ENCODE measurements at regions not wholly inside any gene's neighbourhood (a gene's known extent, or its start where the extent isn't known, plus 50 kb on each side); places are given as distances from the start of the nearest gene placed in this dataset.

- Histone ChIP-seq H2AFZ (no peak overlapping the region), H3K27me3 (ENCODE audit: insufficient read depth, low read depth) (no peaks in the 10 kb centered on the region), H3K4me2 (no peak overlapping the region), H3K4me1 (replicated peaks; ENCODE audit: insufficient read depth) (peaks cover 81% of the 10 kb centered on the region), H3K27ac (no peak overlapping the region), H3K4me3 (no peak overlapping the region), H3F3A (ENCODE audit: insufficient read depth, low read depth) (peaks cover 34% of the 10 kb centered on the region), H3K9me3 (ENCODE audit: insufficient read depth, low read depth) (peaks cover 1% of the 10 kb centered on the region), H3K79me2 (ENCODE audit: low read depth) (no peaks in the 10 kb centered on the region), H3K36me3 (ENCODE audit: low read depth) (no peaks in the 10 kb centered on the region), H4K20me1 (ENCODE audit: insufficient read depth) (no peaks in the 10 kb centered on the region), H3K9me2 (ENCODE audit: insufficient read depth) (0 out of 2 replicates have a peak, but pooled peaks cover 6% of the 10 kb centered on the region)
- POLR2A ChIA-PET (ENCODE audit: unreplicated experiment), result no interaction called here
- TF ChIP-seq, protein P1, sequence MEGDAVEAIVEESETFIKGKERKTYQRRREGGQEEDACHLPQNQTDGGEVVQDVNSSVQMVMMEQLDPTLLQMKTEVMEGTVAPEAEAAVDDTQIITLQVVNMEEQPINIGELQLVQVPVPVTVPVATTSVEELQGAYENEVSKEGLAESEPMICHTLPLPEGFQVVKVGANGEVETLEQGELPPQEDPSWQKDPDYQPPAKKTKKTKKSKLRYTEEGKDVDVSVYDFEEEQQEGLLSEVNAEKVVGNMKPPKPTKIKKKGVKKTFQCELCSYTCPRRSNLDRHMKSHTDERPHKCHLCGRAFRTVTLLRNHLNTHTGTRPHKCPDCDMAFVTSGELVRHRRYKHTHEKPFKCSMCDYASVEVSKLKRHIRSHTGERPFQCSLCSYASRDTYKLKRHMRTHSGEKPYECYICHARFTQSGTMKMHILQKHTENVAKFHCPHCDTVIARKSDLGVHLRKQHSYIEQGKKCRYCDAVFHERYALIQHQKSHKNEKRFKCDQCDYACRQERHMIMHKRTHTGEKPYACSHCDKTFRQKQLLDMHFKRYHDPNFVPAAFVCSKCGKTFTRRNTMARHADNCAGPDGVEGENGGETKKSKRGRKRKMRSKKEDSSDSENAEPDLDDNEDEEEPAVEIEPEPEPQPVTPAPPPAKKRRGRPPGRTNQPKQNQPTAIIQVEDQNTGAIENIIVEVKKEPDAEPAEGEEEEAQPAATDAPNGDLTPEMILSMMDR (conservative IDR thresholded peaks at IDR 0.05), result no peak
- TF ChIP-seq EZH2 (IDR thresholded peaks at IDR 0.05; ENCODE audit: low read depth), result no peak
- intact Hi-C loops (cut with micrococcal nuclease; ENCODE audit: unreplicated experiment), result loop anchor here (10.0 kb wide), 1 partner anchor 302 kb away; no protein-coding TSS in a partner anchor
- DNase-seq, result no peak
- BruUV-seq (replicated peaks), result no TSS peak
- CTCF ChIA-PET, result interaction anchor here (0.5 to 0.6 kb wide), 2 partner anchors 96 to 178 kb away, joined by 4 to 5 read pairs; no protein-coding TSS in a partner anchor
Observed at GRCh38 chr3:187972454-187972853, 181.5 kb upstream of the LPP start.

DNA sequence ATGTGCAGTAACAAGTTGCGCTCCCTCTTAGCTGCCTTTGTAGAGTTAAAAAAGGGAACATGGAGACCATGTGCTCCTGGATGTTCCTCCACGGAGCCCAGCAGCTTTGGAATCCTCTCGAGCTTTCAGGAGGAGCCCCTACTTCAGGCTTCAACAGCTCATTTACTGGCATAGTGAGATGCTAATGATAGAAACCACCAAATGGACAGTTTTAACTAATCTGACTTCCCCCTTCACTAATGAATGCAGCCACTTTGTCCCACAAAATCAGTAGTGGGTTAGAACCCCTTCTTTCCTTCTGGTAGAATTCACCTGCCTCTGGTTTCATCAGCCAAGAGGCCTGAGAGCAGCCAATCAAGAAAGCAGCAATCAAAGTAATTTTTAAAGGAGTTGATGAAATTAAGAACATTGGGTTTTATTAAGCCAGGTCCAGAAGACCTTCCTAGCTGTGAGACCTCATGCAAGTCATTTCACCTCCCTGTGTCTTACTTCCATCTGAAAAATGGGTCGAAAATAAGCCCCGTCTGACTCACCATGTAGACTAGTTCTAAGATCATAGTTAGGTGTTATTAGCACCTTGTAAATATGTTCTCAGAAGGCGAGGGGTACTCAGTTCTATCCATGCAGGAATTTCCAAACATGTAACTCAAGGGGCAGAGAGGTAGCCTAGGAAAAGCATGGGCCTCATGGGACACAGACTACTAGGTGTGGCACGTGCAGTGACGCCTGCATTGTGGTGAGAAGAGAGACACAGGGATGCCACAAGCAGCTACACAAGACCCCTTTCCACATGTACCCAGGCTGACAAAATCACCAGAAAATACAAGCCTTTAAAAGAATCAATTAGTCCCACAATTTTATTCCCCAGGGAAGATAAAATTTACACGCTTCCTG lies 179.7 kb upstream of the LPP start:
- POLR2A ChIA-PET (ENCODE audit: unreplicated experiment), result interaction anchor here (0.6 kb wide), 1 partner anchor 19 kb away, joined by 4 read pairs; no protein-coding TSS in a partner anchor
- Histone ChIP-seq H4K20me1 (ENCODE audit: insufficient read depth) (no peaks in the 10 kb centered on the region), H3K4me3 (no peak overlapping the region), H3K79me2 (ENCODE audit: low read depth) (no peaks in the 10 kb centered on the region), H3K27ac (no peak overlapping the region), H3K27me3 (ENCODE audit: insufficient read depth, low read depth) (no peaks in the 10 kb centered on the region), H3K4me1 (replicated peaks; ENCODE audit: insufficient read depth) (peaks cover 77% of the 10 kb centered on the region), H3K36me3 (ENCODE audit: low read depth) (no peaks in the 10 kb centered on the region), H3K9me3 (ENCODE audit: insufficient read depth, low read depth) (peaks cover 6% of the 10 kb centered on the region), H3F3A (ENCODE audit: insufficient read depth, low read depth) (peaks cover 37% of the 10 kb centered on the region), H3K4me2 (no peak overlapping the region; the same call in 1 of the 2 replicates), H2AFZ (no peak overlapping the region), H3K9me2 (ENCODE audit: insufficient read depth) (0 out of 2 replicates have a peak, but pooled peaks cover 4% of the 10 kb centered on the region)
- intact Hi-C loops (cut with micrococcal nuclease; ENCODE audit: unreplicated experiment), result loop anchor here (2.0 to 10.0 kb wide), 3 partner anchors 31 to 301 kb away; no protein-coding TSS in a partner anchor
- no peak for TF ChIP-seq EZH2 (IDR thresholded peaks at IDR 0.05; ENCODE audit: low read depth)
- TF ChIP-seq, protein P1 (conservative IDR thresholded peaks at IDR 0.05), result no peak
- CTCF ChIA-PET, result no interaction called here
- DNase-seq, result no peak
- BruUV-seq (replicated peaks), result no TSS peak

GRCh38 chr3:187974871-187975271 lies 179.1 kb upstream of the LPP start:
- Histone ChIP-seq H3K4me1 (replicated peaks; ENCODE audit: insufficient read depth) (peaks cover 76% of the 10 kb centered on the region), H3K27ac (peak overlapping the region; percentile 35), H3K4me3 (no peak overlapping the region), H3F3A (ENCODE audit: insufficient read depth, low read depth) (peaks cover 41% of the 10 kb centered on the region), H3K4me2 (peak overlapping the region; percentile 46), H2AFZ (no peak overlapping the region), H3K79me2 (ENCODE audit: low read depth) (no peaks in the 10 kb centered on the region), H4K20me1 (ENCODE audit: insufficient read depth) (no peaks in the 10 kb centered on the region), H3K36me3 (ENCODE audit: low read depth) (no peaks in the 10 kb centered on the region), H3K9me2 (ENCODE audit: insufficient read depth) (no peaks in the 10 kb centered on the region), H3K9me3 (ENCODE audit: insufficient read depth, low read depth) (peaks cover 6% of the 10 kb centered on the region), H3K27me3 (ENCODE audit: insufficient read depth, low read depth) (no peaks in the 10 kb centered on the region)
- no peak for DNase-seq
- CTCF ChIA-PET, result no interaction called here
- no TSS peak for BruUV-seq (replicated peaks)
- TF ChIP-seq EZH2 (IDR thresholded peaks at IDR 0.05; ENCODE audit: low read depth), result no peak
- TF ChIP-seq, protein P1 (conservative IDR thresholded peaks at IDR 0.05), result peak; percentile 42; the same call in 1 of the 2 replicates
- intact Hi-C loops (cut with micrococcal nuclease; ENCODE audit: unreplicated experiment), result loop anchor here (1.0 to 10.0 kb wide), 4 partner anchors 32 to 300 kb away; no protein-coding TSS in a partner anchor
- POLR2A ChIA-PET (ENCODE audit: unreplicated experiment), result interaction anchor here (0.6 to 0.7 kb wide), 2 partner anchors 57 to 295 kb away, joined by 4 to 7 read pairs; no protein-coding TSS in a partner anchor

All from PC-9 (cell line).